Dedifferentiated amniotic fluid mesenchymal stem cell (primary cell): ENCODE measurements at regions not wholly inside any gene's neighbourhood (a gene's known extent, or its start where the extent isn't known, plus 50 kb on each side); places are given as distances from the start of the nearest gene placed in this dataset.

ENCODE experiments used
- DNase-seq: peaks from one replicate; pipeline ENCODE4 v3.0.0-alpha.2; 2016; ENCODE audit errors: extremely low spot score

GRCh38 chr4:28948501-28948900 lies 1771.7 kb upstream of the PCDH7 start:
- DNase-seq, result no peak

GRCh38 chr4:28966982-28967381 lies 1753.2 kb upstream of the PCDH7 start:
- DNase-seq, result no peak

- DNase-seq, result no peak
Measured at GRCh38 chr4:28973587-28974350, 1746.4 kb upstream of the PCDH7 start.

- DNase-seq, result no peak
Measured at GRCh38 chr4:28976369-28976768, 1743.8 kb upstream of the PCDH7 start.

- DNase-seq, result no peak
Measured at GRCh38 chr4:29002151-29002550, 1718.0 kb upstream of the PCDH7 start.

GRCh38 chr4:29005838-29006237 lies 1714.3 kb upstream of the PCDH7 start:
- DNase-seq, result no peak

GRCh38 chr4:29009908-29010307 lies 1710.3 kb upstream of the PCDH7 start:
- DNase-seq, result no peak

- no peak for DNase-seq
Measured at GRCh38 chr4:29013341-29013740, 1706.8 kb upstream of the PCDH7 start.

GRCh38 chr4:29014555-29014954 lies 1705.6 kb upstream of the PCDH7 start:
- no peak for DNase-seq

- no peak for DNase-seq
Measured at GRCh38 chr4:29033703-29034102, 1686.5 kb upstream of the PCDH7 start.

GRCh38 chr4:29037501-29037900 lies 1682.7 kb upstream of the PCDH7 start:
- DNase-seq, result no peak

GRCh38 chr4:29043411-29043810 lies 1676.8 kb upstream of the PCDH7 start:
- DNase-seq, result no peak

- DNase-seq, result peak; percentile 60
Measured at GRCh38 chr4:29046186-29046585, 1674.0 kb upstream of the PCDH7 start.

- DNase-seq, result peak; percentile 48
Measured at GRCh38 chr4:29046781-29047180, 1673.4 kb upstream of the PCDH7 start.

- no peak for DNase-seq
Measured at GRCh38 chr4:29047341-29048041, 1672.7 kb upstream of the PCDH7 start.

GRCh38 chr4:29051381-29051965 lies 1668.7 kb upstream of the PCDH7 start:
- DNase-seq, result no peak

- DNase-seq, result no peak
Measured at GRCh38 chr4:29052266-29052665, 1667.9 kb upstream of the PCDH7 start.

- DNase-seq, result no peak
Measured at GRCh38 chr4:29058531-29058930, 1661.6 kb upstream of the PCDH7 start.

- DNase-seq, result no peak
Measured at GRCh38 chr4:29066861-29067260, 1653.3 kb upstream of the PCDH7 start.

- no peak for DNase-seq
Measured at GRCh38 chr4:29073571-29073970, 1646.6 kb upstream of the PCDH7 start.

- DNase-seq, result no peak
Measured at GRCh38 chr4:29075366-29075765, 1644.8 kb upstream of the PCDH7 start.

- no peak for DNase-seq
Measured at GRCh38 chr4:29079260-29079659, 1640.9 kb upstream of the PCDH7 start.
